ENCODE measurements at regions not wholly inside any gene's neighbourhood (a gene's known extent, or its start where the extent isn't known, plus 50 kb on each side); places are given as distances from the start of the nearest gene placed in this dataset.
"Not testable (repeated sequence)": the region's sequence is repeated elsewhere in the genome, so short reads cannot be mapped to it uniquely, and the experiment has no call there.

- POLR2A ChIA-PET, ATAC-seq, DNase-seq, H3K27ac Mint-ChIP-seq, H3K9me3 Mint-ChIP-seq, H3K36me3 Mint-ChIP-seq, H3K4me1 Mint-ChIP-seq: not testable (repeated sequence)
- H3K4me3 Mint-ChIP-seq, result peak overlapping the region in 2 of 10 donors; percentile 41 to 65
- peaks cover 0 to 19% (median 6%) of the 10 kb centered on the region in 5 donors for H3K27me3 Mint-ChIP-seq
Measured at GRCh38 chr4:189722324-189723003, 218.2 kb upstream of the FRG1 start.

GRCh38 chr4:189727982-189728638, 212.6 kb upstream of the FRG1 start:
- H3K4me1 Mint-ChIP-seq, DNase-seq, H3K9me3 Mint-ChIP-seq, ATAC-seq, H3K4me3 Mint-ChIP-seq, H3K27me3 Mint-ChIP-seq, H3K27ac Mint-ChIP-seq, POLR2A ChIA-PET, H3K36me3 Mint-ChIP-seq: not testable (repeated sequence)

- H3K27me3 Mint-ChIP-seq, result peaks cover 0 to 10% (median 0%) of the 10 kb centered on the region in 5 donors
- DNase-seq, ATAC-seq, H3K27ac Mint-ChIP-seq, H3K36me3 Mint-ChIP-seq, POLR2A ChIA-PET, H3K4me1 Mint-ChIP-seq, H3K4me3 Mint-ChIP-seq: not testable (repeated sequence)
- peaks cover 0 to 18% (median 2%) of the 10 kb centered on the region in 9 donors for H3K9me3 Mint-ChIP-seq
Measured at GRCh38 chr4:189731989-189732388, 208.7 kb upstream of the FRG1 start.

GRCh38 chr4:189733507-189733906, 207.2 kb upstream of the FRG1 start:
- H3K4me1 Mint-ChIP-seq, H3K4me3 Mint-ChIP-seq, DNase-seq, H3K36me3 Mint-ChIP-seq, H3K27ac Mint-ChIP-seq, ATAC-seq, POLR2A ChIA-PET: not testable (repeated sequence)
- peaks cover 0 to 10% (median 0%) of the 10 kb centered on the region in 5 donors for H3K27me3 Mint-ChIP-seq
- peaks cover 0 to 18% (median 2%) of the 10 kb centered on the region in 9 donors for H3K9me3 Mint-ChIP-seq

- ATAC-seq, H3K4me3 Mint-ChIP-seq, H3K4me1 Mint-ChIP-seq, H3K36me3 Mint-ChIP-seq, DNase-seq, POLR2A ChIA-PET, H3K27ac Mint-ChIP-seq: not testable (repeated sequence)
- Mint-ChIP-seq H3K9me3 (peaks cover 0 to 23% (median 2%) of the 10 kb centered on the region in 9 donors), H3K27me3 (peaks cover 0 to 16% (median 0%) of the 10 kb centered on the region in 5 donors)
Measured at GRCh38 chr4:189734648-189735267, 205.9 kb upstream of the FRG1 start.

GRCh38 chr4:189736656-189737055, 204.0 kb upstream of the FRG1 start:
- ATAC-seq, H3K4me3 Mint-ChIP-seq, H3K4me1 Mint-ChIP-seq, POLR2A ChIA-PET, H3K36me3 Mint-ChIP-seq, H3K27ac Mint-ChIP-seq, DNase-seq: not testable (repeated sequence)
- peaks cover 0 to 25% (median 5%) of the 10 kb centered on the region in 5 donors for H3K27me3 Mint-ChIP-seq
- peaks cover 0 to 33% (median 5%) of the 10 kb centered on the region in 9 donors for H3K9me3 Mint-ChIP-seq

GRCh38 chr4:189740118-189740517, 200.6 kb upstream of the FRG1 start:
- Mint-ChIP-seq H3K27me3 (peaks cover 0 to 21% (median 10%) of the 10 kb centered on the region in 5 donors), H3K27ac (peak overlapping the region in 1 of 10 donors; percentile 18), H3K9me3 (peaks cover 0 to 19% (median 6%) of the 10 kb centered on the region in 9 donors)
- DNase-seq, ATAC-seq, H3K4me3 Mint-ChIP-seq, POLR2A ChIA-PET, H3K4me1 Mint-ChIP-seq, H3K36me3 Mint-ChIP-seq: not testable (repeated sequence)

- H3K27ac Mint-ChIP-seq, result peak overlapping the region in 1 of 10 donors; percentile 0
- no peak for ATAC-seq
- POLR2A ChIA-PET, result no interaction called here
- no peak for DNase-seq
- H3K4me3 Mint-ChIP-seq, result no peak overlapping the region
- H3K36me3 Mint-ChIP-seq, result peaks cover 0 to 5% (median 0%) of the 10 kb centered on the region in 3 donors
- peaks cover 0 to 21% (median 13%) of the 10 kb centered on the region in 9 donors for H3K9me3 Mint-ChIP-seq
- peaks cover 0 to 21% (median 10%) of the 10 kb centered on the region in 5 donors for H3K27me3 Mint-ChIP-seq
- no peaks in the 10 kb centered on the region for H3K4me1 Mint-ChIP-seq
Measured at GRCh38 chr4:189740873-189741272, 199.8 kb upstream of the FRG1 start.

- H3K36me3 Mint-ChIP-seq, POLR2A ChIA-PET, H3K4me3 Mint-ChIP-seq, H3K27ac Mint-ChIP-seq, DNase-seq, H3K27me3 Mint-ChIP-seq, H3K4me1 Mint-ChIP-seq, ATAC-seq: not testable (repeated sequence)
- peaks cover 0 to 39% (median 12%) of the 10 kb centered on the region in 9 donors for H3K9me3 Mint-ChIP-seq
Measured at GRCh38 chr4:189753092-189753491, 187.6 kb upstream of the FRG1 start.

GRCh38 chr4:189763583-189763982, 177.1 kb upstream of the FRG1 start:
- no peak for ATAC-seq
- Mint-ChIP-seq H3K36me3 (no peaks in the 10 kb centered on the region), H3K4me1 (no peaks in the 10 kb centered on the region), H3K9me3 (peaks cover 0 to 11% (median 0%) of the 10 kb centered on the region in 9 donors), H3K27ac (no peak overlapping the region), H3K4me3 (no peak overlapping the region), H3K27me3 (peaks cover 0 to 3% (median 0%) of the 10 kb centered on the region in 5 donors)
- POLR2A ChIA-PET, result no interaction called here
- DNase-seq, result no peak

GRCh38 chr4:189765301-189765700, 175.4 kb upstream of the FRG1 start:
- Mint-ChIP-seq H3K4me3 (no peak overlapping the region), H3K36me3 (no peaks in the 10 kb centered on the region), H3K4me1 (no peaks in the 10 kb centered on the region), H3K9me3 (peaks cover 0 to 3% (median 0%) of the 10 kb centered on the region in 9 donors), H3K27me3 (peaks cover 0 to 8% (median 0%) of the 10 kb centered on the region in 5 donors), H3K27ac (no peak overlapping the region)
- DNase-seq, result no peak
- POLR2A ChIA-PET, result no interaction called here
- ATAC-seq, result no peak

GRCh38 chr4:189765736-189766135, 174.9 kb upstream of the FRG1 start:
- Mint-ChIP-seq H3K4me3 (no peak overlapping the region), H3K27ac (no peak overlapping the region), H3K4me1 (no peaks in the 10 kb centered on the region), H3K27me3 (peaks cover 0 to 8% (median 0%) of the 10 kb centered on the region in 5 donors), H3K9me3 (peaks cover 0 to 3% (median 0%) of the 10 kb centered on the region in 9 donors), H3K36me3 (no peaks in the 10 kb centered on the region)
- POLR2A ChIA-PET, result no interaction called here
- DNase-seq, result no peak
- no peak for ATAC-seq

GRCh38 chr4:189767941-189768340, 172.7 kb upstream of the FRG1 start:
- POLR2A ChIA-PET, result no interaction called here
- Mint-ChIP-seq H3K27me3 (peaks cover 0 to 8% (median 0%) of the 10 kb centered on the region in 5 donors), H3K27ac (no peak overlapping the region), H3K4me3 (no peak overlapping the region), H3K4me1 (no peaks in the 10 kb centered on the region), H3K36me3 (no peaks in the 10 kb centered on the region), H3K9me3 (peaks cover 0 to 12% (median 0%) of the 10 kb centered on the region in 9 donors)
- DNase-seq (no peak), ATAC-seq (no peak)
